Endodermal cell (in vitro differentiated cells): ENCODE measurements at regions not wholly inside any gene's neighbourhood (a gene's known extent, or its start where the extent isn't known, plus 50 kb on each side); places are given as distances from the start of the nearest gene placed in this dataset.
"Not testable (repeated sequence)": the region's sequence is repeated elsewhere in the genome, so short reads cannot be mapped to it uniquely, and the experiment has no call there.

Experiments
- DNase-seq: peaks from one replicate; pipeline ENCODE4 v3.0.0-alpha.2; 2017
- H3K27ac ChIP-seq: 2 replicates; pipeline ENCODE4 v1.5.1; 2013; ENCODE audit warnings: mild to moderate bottlenecking, low read depth, low read length, moderate library complexity
- H3K27me3 ChIP-seq: 2 replicates; pipeline ENCODE4 v1.6.1; 2013; ENCODE audit warnings: mild to moderate bottlenecking, low read length, moderate library complexity; ENCODE audit not compliant: insufficient read depth, control insufficient read depth, poor library complexity, severe bottlenecking
- H3K36me3 ChIP-seq: 2 replicates; pipeline ENCODE4 v1.7.0; 2013; ENCODE audit warnings: mild to moderate bottlenecking, low read length, moderate library complexity; ENCODE audit not compliant: control insufficient read depth, insufficient read depth
- H3K4me1 ChIP-seq: one replicate; pipeline ENCODE4 v1.7.0; 2013; ENCODE audit warnings: low read length; ENCODE audit not compliant: control insufficient read depth, insufficient read depth
- H3K4me3 ChIP-seq: 2 replicates; pipeline ENCODE4 v1.5.1; 2013; ENCODE audit warnings: mild to moderate bottlenecking, low read length, moderate library complexity
- H3K9ac ChIP-seq: 2 replicates; pipeline ENCODE4 v1.6.1; 2013; ENCODE audit warnings: mild to moderate bottlenecking, low read length, moderate library complexity; ENCODE audit not compliant: poor library complexity, severe bottlenecking; ENCODE audit errors: extremely low read depth
- H3K9me3 ChIP-seq: 2 replicates; pipeline ENCODE4 v1.6.1; 2013; ENCODE audit warnings: mild to moderate bottlenecking, low read length, moderate library complexity; ENCODE audit not compliant: control insufficient read depth
- H3K27ac Mint-ChIP-seq: 2 replicates; pipeline ENCODE4 v1.8.0; 2020; ENCODE audit warnings: mixed read lengths
- H3K27me3 Mint-ChIP-seq: 2 replicates; pipeline ENCODE4 v1.8.0; 2021; ENCODE audit warnings: mild to moderate bottlenecking, mixed read lengths; ENCODE audit not compliant: insufficient read depth
- H3K36me3 Mint-ChIP-seq: 2 replicates; pipeline ENCODE4 v1.8.0; 2020; ENCODE audit warnings: low read depth, mixed read lengths
- H3K4me1 Mint-ChIP-seq: 2 replicates; pipeline ENCODE4 v1.8.0; 2020; ENCODE audit warnings: mixed read lengths
- H3K4me3 Mint-ChIP-seq: 2 replicates; pipeline ENCODE4 v1.8.0; 2020; ENCODE audit warnings: mild to moderate bottlenecking, moderate library complexity, mixed read lengths
- H3K9me3 Mint-ChIP-seq: 2 replicates; pipeline ENCODE4 v1.8.0; 2020; ENCODE audit warnings: mild to moderate bottlenecking, mixed read lengths
- CTCF ChIP-seq: fragments of 200-600 bp; sonication (generic); conservative IDR thresholded peaks from 2 replicates; pipeline ENCODE4 v1.5.0; 2021; ENCODE audit warnings: antibody characterized with exemption, mild to moderate bottlenecking
- WGBS, 2 experiments: methylation state at CpG; one replicate each; pipeline versions ENCODE4 v1.1.5 to v1.1.7; 2013; ENCODE audit warnings: missing lambda C conversion rate in 2 of 2, mixed read lengths in 1 of 2; ENCODE audit not compliant: insufficient coverage in 1 of 2, insufficient read length in 1 of 2; 5-methylcytosine and 5-hydroxymethylcytosine counted together

GRCh38 chr17:30600060-30600829 lies 123.0 kb downstream of the GOSR1 start:
- peak overlapping the region; percentile 83 for H3K4me3 ChIP-seq
- H3K9me3 ChIP-seq: peaks cover 6% of the 10 kb centered on the region
- no peaks in the 10 kb centered on the region for H3K36me3 ChIP-seq
- peaks cover 20% of the 10 kb centered on the region for H3K4me1 Mint-ChIP-seq
- peaks cover 2% of the 10 kb centered on the region for H3K27me3 Mint-ChIP-seq
- H3K27ac ChIP-seq: peak overlapping the region; percentile 95
- H3K9ac ChIP-seq: peak overlapping the region; percentile 77
- peaks cover 20% of the 10 kb centered on the region for H3K9me3 Mint-ChIP-seq
- WGBS, 2 experiments: 0% methylated on average over 30 to 78 of the region's 78 CpGs
- H3K36me3 Mint-ChIP-seq: peaks cover 2% of the 10 kb centered on the region
- H3K27ac Mint-ChIP-seq: peak overlapping the region; percentile 90
- H3K4me3 Mint-ChIP-seq: peak overlapping the region; percentile 98
- DNase-seq: peak; percentile 98
- no peaks in the 10 kb centered on the region for H3K27me3 ChIP-seq
- TF ChIP-seq CTCF: peak; percentile 78
- H3K4me1 ChIP-seq: peaks cover 3% of the 10 kb centered on the region

- peak overlapping the region; percentile 90 for H3K27ac Mint-ChIP-seq
- peak overlapping the region; percentile 83 for H3K4me3 ChIP-seq
- H3K9me3 ChIP-seq: peaks cover 7% of the 10 kb centered on the region
- peaks cover 3% of the 10 kb centered on the region for H3K36me3 Mint-ChIP-seq
- H3K27me3 ChIP-seq: no peaks in the 10 kb centered on the region
- no peak for TF ChIP-seq CTCF
- H3K4me1 Mint-ChIP-seq: peaks cover 15% of the 10 kb centered on the region
- peaks cover 2% of the 10 kb centered on the region for H3K27me3 Mint-ChIP-seq
- no peak for DNase-seq
- peaks cover 27% of the 10 kb centered on the region for H3K9me3 Mint-ChIP-seq
- peaks cover 3% of the 10 kb centered on the region for H3K4me1 ChIP-seq
- H3K4me3 Mint-ChIP-seq: peak overlapping the region; percentile 98
- 36 to 51% methylated on average over 11 to 13 of the region's 13 CpGs for WGBS, 2 experiments
- peak overlapping the region; percentile 32 for H3K27ac ChIP-seq
- no peaks in the 10 kb centered on the region for H3K36me3 ChIP-seq
- peak overlapping the region; percentile 77 for H3K9ac ChIP-seq
Observed at GRCh38 chr17:30599428-30600059, 122.3 kb downstream of the GOSR1 start.

GRCh38 chr17:30597776-30598288 lies 120.6 kb downstream of the GOSR1 start:
- Mint-ChIP-seq H3K27me3 (peaks cover 2% of the 10 kb centered on the region), H3K4me1 (peaks cover 14% of the 10 kb centered on the region), H3K9me3 (peaks cover 31% of the 10 kb centered on the region), H3K36me3 (peaks cover 3% of the 10 kb centered on the region), H3K4me3 (no peak overlapping the region), H3K27ac (no peak overlapping the region)
- DNase-seq: no peak
- Histone ChIP-seq H3K27ac (no peak overlapping the region), H3K9me3 (peaks cover 7% of the 10 kb centered on the region), H3K9ac (no peak overlapping the region), H3K4me1 (peaks cover 3% of the 10 kb centered on the region), H3K27me3 (no peaks in the 10 kb centered on the region), H3K36me3 (no peaks in the 10 kb centered on the region), H3K4me3 (no peak overlapping the region)
- 84 to 88% methylated on average over 4 of the region's 4 CpGs for WGBS, 2 experiments
- TF ChIP-seq CTCF: no peak

GRCh38 chr17:30596948-30597775 lies 120.0 kb downstream of the GOSR1 start:
- H3K9me3 Mint-ChIP-seq: peaks cover 31% of the 10 kb centered on the region
- H3K36me3 Mint-ChIP-seq, H3K9ac ChIP-seq, H3K4me3 ChIP-seq, H3K9me3 ChIP-seq, H3K4me1 ChIP-seq, H3K4me3 Mint-ChIP-seq, H3K27ac Mint-ChIP-seq, H3K27ac ChIP-seq, H3K36me3 ChIP-seq, H3K27me3 ChIP-seq, H3K27me3 Mint-ChIP-seq, DNase-seq: not testable (repeated sequence)
- 97 to 100% methylated on average over 1 to 5 of the region's 8 CpGs for WGBS, 2 experiments
- peaks cover 12% of the 10 kb centered on the region for H3K4me1 Mint-ChIP-seq
